HG03095 (cell line): ENCODE measurements at regions not wholly inside any gene's neighbourhood (a gene's known extent, or its start where the extent isn't known, plus 50 kb on each side); places are given as distances from the start of the nearest gene placed in this dataset.
"Not testable (repeated sequence)": the region's sequence is repeated elsewhere in the genome, so short reads cannot be mapped to it uniquely, and the experiment has no call there.

ENCODE experiments used
- ATAC-seq: cut with Tn5 transposase; IDR thresholded peaks from one replicate; pipeline ENCODE4 v1.9.1; 2021; ENCODE audit warnings: moderate library complexity; ENCODE audit not compliant: unreplicated experiment

DNA sequence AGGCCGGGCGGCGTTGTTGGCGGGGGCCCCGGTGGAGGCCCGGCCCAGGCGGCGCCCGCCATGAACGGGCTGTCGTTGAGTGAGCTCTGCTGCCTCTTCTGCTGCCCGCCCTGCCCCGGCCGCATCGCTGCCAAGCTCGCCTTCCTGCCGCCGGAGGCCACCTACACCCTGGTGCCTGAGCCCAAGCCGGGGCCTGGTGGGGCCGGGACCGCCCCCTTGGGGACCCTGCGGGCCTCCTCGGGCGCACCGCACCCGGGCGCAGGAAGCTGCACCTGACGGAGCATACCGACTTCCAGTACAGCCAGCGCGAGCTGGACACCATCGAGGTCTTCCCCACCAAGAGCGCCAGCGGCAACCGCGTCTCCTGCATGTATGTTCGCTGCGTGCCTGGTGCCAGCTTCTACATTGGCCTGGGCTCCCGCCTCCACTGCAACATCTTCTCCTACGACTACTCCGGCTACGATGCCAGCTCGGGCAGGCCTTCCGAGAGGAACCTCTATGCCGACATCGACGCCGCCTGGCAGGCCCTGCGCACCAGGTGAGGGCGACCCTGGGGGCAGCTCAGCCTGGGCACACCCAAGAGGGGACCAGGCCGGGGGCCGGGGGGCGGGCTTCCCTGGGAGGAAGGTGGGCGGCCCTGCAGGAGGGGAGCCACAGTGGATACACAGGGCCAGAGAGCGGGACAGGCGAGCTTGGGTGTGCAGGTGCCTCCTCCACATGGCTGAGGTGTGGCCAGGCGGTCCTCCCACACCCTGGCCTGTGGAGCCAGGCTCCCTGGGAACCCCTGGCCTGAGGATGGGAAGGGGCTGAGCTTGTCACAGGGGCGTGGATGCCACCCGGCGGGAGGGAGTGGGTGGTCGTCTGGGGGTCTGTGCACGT, 201.6 kb downstream of the USP22 start:
- ATAC-seq, result not testable (repeated sequence)

- ATAC-seq, result not testable (repeated sequence)
Observed at GRCh38 chr17:20842012-20842411, 200.8 kb downstream of the USP22 start.

- not testable (repeated sequence) for ATAC-seq
Observed at GRCh38 chr17:20843261-20843660, 199.6 kb downstream of the USP22 start.

GRCh38 chr17:20843799-20844553, 198.8 kb downstream of the USP22 start:
- ATAC-seq, result not testable (repeated sequence)

DNA sequence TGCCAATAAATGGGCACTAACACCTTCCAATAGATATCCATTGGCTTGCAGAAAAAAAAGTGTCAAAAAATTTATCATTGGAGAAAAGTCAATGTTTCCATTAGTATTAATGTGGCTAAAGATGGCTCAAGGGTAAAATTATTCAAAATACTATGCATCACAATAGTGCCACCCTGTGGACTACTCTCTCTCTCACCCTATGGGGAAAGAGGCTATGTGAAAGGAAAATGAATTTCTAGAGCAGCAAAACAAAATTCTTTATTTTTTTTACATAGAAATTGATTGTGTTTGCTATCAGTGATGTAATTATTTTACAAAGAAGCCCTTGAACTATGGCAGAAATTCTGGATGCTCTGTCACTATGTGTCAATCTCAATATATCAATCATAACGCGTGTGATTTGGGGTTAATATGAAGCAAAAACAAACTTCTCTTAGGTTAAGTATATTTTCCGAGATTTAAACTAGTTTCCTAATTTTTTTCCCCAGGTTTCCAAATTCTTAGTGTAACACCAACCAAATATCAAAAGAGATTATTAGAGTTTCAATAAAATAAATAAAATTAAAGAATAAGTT, 193.9 kb downstream of the USP22 start:
- not testable (repeated sequence) for ATAC-seq

GRCh38 chr17:20851591-20852238, 191.1 kb downstream of the USP22 start:
- not testable (repeated sequence) for ATAC-seq

- no peak for ATAC-seq
Observed at GRCh38 chr17:20852239-20852989, 190.4 kb downstream of the USP22 start.

- ATAC-seq, result no peak
Observed at GRCh38 chr17:20852990-20853370, 189.8 kb downstream of the USP22 start.

DNA sequence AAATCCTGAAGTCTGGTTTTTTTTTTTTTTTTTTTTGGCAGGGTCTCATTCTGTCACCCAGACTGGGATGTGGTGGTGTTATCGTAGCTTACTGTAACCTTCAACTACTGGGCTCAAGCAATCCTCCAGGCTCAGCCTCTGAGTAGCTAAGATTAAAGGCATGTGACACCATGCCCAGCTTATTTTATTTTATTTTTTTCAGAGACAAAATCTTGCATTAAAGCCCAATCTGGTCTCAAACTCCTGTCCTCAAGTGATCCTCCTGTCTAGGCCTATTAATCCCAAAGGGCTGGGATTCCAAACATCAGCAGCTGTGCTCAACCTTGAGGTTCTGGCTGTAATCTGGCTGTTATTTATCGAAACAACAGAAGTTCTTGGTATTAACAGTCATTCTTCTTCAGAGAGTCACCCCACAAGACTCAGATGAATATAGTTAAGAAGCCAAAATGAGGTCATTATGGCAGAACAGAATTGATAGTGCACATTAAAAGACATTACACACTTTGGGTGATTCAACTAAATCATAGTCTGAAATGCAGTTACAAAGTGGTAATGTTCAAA, 186.8 kb downstream of the USP22 start:
- ATAC-seq, result not testable (repeated sequence)

GRCh38 chr17:20866444-20867209, 176.2 kb downstream of the USP22 start:
- ATAC-seq, result not testable (repeated sequence)

- not testable (repeated sequence) for ATAC-seq
Observed at GRCh38 chr17:20867436-20867937, 175.3 kb downstream of the USP22 start.

DNA sequence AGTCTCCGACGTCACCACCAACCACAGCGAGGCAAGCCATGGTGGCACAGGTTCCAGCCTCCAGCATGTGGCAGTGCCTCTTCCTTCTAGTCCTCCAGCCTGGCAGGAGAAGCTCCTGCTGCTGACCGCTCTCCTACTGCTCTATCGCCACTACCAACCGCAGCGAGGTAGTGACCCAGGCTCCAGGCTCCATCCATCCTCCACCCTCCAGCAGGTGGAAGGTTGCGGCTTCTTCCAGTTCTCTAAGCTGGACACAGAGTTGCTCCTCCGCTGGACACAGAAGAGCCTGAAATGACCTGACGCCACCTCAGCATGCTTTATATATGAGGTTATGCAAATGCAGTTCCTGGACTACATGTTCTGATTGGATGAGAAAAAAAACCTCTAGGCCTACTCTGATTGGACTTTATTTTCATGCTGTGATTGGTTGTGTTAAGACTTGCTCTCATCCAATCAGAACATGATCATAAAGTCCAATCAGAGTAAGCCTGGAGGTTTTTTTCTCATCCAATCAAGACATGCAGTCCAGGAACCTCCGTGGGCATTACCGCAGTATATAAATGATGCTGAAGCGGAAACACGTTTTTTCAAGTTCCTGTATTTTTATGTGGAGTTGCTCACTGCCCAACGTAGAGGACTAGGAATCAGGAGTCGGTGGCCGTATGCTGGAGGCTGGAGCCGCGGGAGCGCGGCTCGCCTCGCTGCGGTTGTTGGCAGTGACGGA, 174.7 kb downstream of the USP22 start:
- ATAC-seq, result not testable (repeated sequence)

GRCh38 chr17:20868662-20869007, 174.2 kb downstream of the USP22 start:
- not testable (repeated sequence) for ATAC-seq

- not testable (repeated sequence) for ATAC-seq
Observed at GRCh38 chr17:20873173-20873572, 169.6 kb downstream of the USP22 start.

DNA sequence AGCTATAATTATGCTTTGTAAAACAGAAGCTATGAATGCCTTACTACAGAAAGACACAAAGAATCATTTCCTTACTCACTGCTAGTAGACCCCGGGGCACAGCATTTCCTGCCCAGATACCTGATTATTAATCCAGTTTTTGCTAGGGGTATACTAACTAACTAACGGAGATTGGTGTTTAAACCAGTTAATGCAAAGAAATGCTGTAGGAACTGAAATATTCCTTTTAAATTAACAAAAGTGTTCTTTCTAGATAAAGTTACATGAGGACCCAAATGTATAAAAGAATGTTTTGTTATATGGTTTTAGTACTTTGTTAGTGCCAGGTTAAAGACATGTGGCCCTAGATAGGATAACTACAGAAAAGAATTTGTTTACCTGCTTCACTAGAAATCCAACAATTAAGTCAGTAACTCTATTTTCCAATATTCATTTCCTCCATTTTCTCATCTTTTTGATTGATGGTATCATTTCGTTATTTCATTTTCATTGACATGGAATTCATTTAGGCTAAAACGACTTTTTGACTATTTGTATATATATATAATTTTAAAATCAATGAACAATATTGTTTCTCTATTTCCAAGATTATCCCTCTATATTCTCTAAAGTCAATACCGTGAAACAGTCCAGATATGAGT, 169.0 kb downstream of the USP22 start:
- not testable (repeated sequence) for ATAC-seq

GRCh38 chr17:20877384-20877783, 165.4 kb downstream of the USP22 start:
- ATAC-seq, result not testable (repeated sequence)

DNA sequence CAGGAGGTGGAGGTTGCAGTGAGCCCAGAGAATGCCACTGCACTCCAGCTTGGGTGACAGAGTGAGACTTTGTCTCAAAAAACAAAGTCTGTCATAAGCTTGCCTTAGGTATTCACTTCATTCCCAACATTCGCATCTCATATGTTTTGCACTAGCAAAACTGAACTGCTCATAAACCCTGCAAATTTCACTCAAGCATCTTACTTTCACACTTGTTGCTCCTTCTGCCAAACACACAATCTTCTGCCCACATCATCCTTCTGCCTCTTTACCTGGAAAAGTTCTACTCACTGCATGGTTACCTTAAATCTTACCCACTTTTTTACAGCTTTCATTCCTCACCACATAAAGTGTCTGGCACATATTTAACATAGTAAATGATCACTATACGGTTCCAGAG, 152.5 kb downstream of the USP22 start:
- ATAC-seq, result no peak

- ATAC-seq, result not testable (repeated sequence)
Observed at GRCh38 chr17:20895426-20895825, 147.4 kb downstream of the USP22 start.
